GM12878 (cell line): ENCODE measurements at regions not wholly inside any gene's neighbourhood (a gene's known extent, or its start where the extent isn't known, plus 50 kb on each side); places are given as distances from the start of the nearest gene placed in this dataset.

Experiments
- BRCA1 ChIP-seq: IDR thresholded peaks from 2 replicates; pipeline ENCODE4 v1.6.1; 2011; ENCODE audit warnings: low read depth, low read length, improper control_type of control experiment
- CBX5 ChIP-seq: sonication (generic); IDR thresholded peaks from 2 replicates; pipeline ENCODE4 v1.6.1; 2016; ENCODE audit warnings: low read depth, moderate library complexity, mild to moderate bottlenecking, inconsistent platforms
- CREB1 ChIP-seq: IDR thresholded peaks from 2 replicates; pipeline ENCODE4 v1.6.1; 2012; ENCODE audit warnings: low read depth, mild to moderate bottlenecking, inconsistent platforms
- DPF2 ChIP-seq: fragments of 450-650 bp; IDR thresholded peaks from 2 replicates; pipeline ENCODE4 v1.6.1; 2017; ENCODE audit warnings: mild to moderate bottlenecking
- EED ChIP-seq: sonication (generic); IDR thresholded peaks from 2 replicates; pipeline ENCODE4 v1.6.1; 2016; ENCODE audit warnings: antibody characterized with exemption, low read depth
- FOS ChIP-seq: IDR thresholded peaks from 3 replicates; pipeline ENCODE4 v1.6.1; 2011; ENCODE audit warnings: borderline replicate concordance; ENCODE audit not compliant: insufficient read length; ENCODE audit errors: extremely low read depth
- GABPA ChIP-seq: IDR thresholded peaks from 2 replicates; pipeline ENCODE4 v1.6.1; 2014; ENCODE audit warnings: antibody characterized with exemption, low read depth, mild to moderate bottlenecking, inconsistent platforms
- HDAC2 ChIP-seq: fragments of 200-600 bp; sonication (generic); IDR thresholded peaks from 2 replicates; pipeline ENCODE4 v1.6.1; 2017
- IRF3 ChIP-seq: fragments of 450-650 bp; IDR thresholded peaks from 2 replicates; pipeline ENCODE4 v1.6.1; 2014; ENCODE audit warnings: mild to moderate bottlenecking
- JUND ChIP-seq: IDR thresholded peaks from 2 replicates; pipeline ENCODE4 v1.6.1; 2012; ENCODE audit warnings: low read depth, mild to moderate bottlenecking, low read length, improper control_type of control experiment, moderate library complexity
- MTA3 ChIP-seq: IDR thresholded peaks from 2 replicates; pipeline ENCODE4 v1.6.1; 2012; ENCODE audit warnings: low read length, inconsistent platforms, borderline replicate concordance
- NR2C1 ChIP-seq: fragments of 450-650 bp; IDR thresholded peaks from 2 replicates; pipeline ENCODE4 v1.6.1; 2017; ENCODE audit warnings: antibody characterized with exemption, mild to moderate bottlenecking, moderate library complexity
- PBX3 ChIP-seq: IDR thresholded peaks from 2 replicates; pipeline ENCODE4 v1.6.1; 2011; ENCODE audit warnings: mild to moderate bottlenecking, low read depth, low read length, moderate library complexity; ENCODE audit not compliant: insufficient replicate concordance
- PML ChIP-seq: IDR thresholded peaks from 2 replicates; pipeline ENCODE4 v1.6.1; 2012; ENCODE audit warnings: low read length, inconsistent platforms
- RAD51 ChIP-seq: fragments of 450-650 bp; IDR thresholded peaks from 2 replicates; pipeline ENCODE4 v1.6.1; 2016; ENCODE audit warnings: moderate library complexity, mild to moderate bottlenecking, inconsistent platforms
- SRF ChIP-seq, 2 experiments: IDR thresholded peaks; 2 replicates each; pipeline ENCODE4 v1.6.1; 2011; ENCODE audit warnings: low read depth in 2 of 2, low read length in 2 of 2, mild to moderate bottlenecking in 1 of 2, moderate library complexity in 1 of 2
- USF2 ChIP-seq: IDR thresholded peaks from 2 replicates; pipeline ENCODE4 v1.6.1; 2011; ENCODE audit warnings: low read depth, low read length, improper control_type of control experiment, borderline replicate concordance
- ZNF274 ChIP-seq: IDR thresholded peaks from one replicate; pipeline ENCODE4 v1.8.0; 2011; ENCODE audit not compliant: insufficient read length, insufficient read depth
- ZNF622 ChIP-seq: fragments of 450-650 bp; IDR thresholded peaks from 2 replicates; pipeline ENCODE4 v1.6.1; 2017; ENCODE audit warnings: mild to moderate bottlenecking, inconsistent platforms

- TF ChIP-seq PML (no peak), EED (no peak), ZNF274 (no peak), JUND (no peak), HDAC2 (no peak), ZNF622 (no peak), IRF3 (no peak), BRCA1 (no peak), FOS (no peak), CREB1 (no peak), NR2C1 (no peak), GABPA (no peak), PBX3 (no peak), MTA3 (no peak), USF2 (no peak), RAD51 (no peak), DPF2 (no peak), SRF (IDR thresholded peaks at IDR 0.05; ENCODE audit: low read depth in 2 of 2, low read length in 2 of 2) (no peak), CBX5 (no peak)
- TF ChIP-seq, all 136 proteins: peak for 28
Observed at GRCh38 chr21:25509862-25510261, 97.4 kb downstream of the MRPL39 start (continued).
